ENCODE measurements at regions not wholly inside any gene's neighbourhood (a gene's known extent, or its start where the extent isn't known, plus 50 kb on each side); places are given as distances from the start of the nearest gene placed in this dataset.

DNA sequence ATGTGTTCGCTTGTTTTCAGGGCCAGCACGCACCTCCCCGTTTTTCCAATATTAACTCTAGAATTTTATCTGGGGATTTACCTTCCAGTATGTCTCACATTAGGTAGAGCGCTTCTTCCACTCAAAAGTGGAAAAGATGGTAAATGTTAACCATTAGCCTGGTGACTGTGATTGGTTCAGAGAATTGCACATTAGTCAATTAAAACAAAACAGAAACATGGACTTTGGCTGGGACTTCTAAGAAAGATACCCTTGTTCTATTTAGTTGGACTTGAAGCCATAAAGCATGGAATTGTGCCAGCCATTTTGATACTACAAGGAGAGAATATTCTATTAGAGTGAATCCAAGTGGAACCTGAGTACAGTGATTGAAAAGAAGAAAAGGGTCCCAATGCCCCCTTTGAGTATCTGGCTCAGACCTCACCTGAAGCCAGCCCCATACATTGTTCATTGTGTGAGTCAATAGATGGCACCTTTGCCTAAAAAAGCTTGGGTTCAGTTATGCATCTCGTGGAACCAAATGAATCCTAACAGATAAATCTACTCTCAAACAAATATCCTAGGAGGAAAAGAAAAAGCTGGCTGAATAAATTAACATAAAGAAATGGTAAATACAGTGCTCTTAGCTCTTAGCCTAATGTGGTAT, 354.3 kb downstream of the IRS1 start:
- ChIA-PET CTCF (no interaction called here), POLR2A (ENCODE audit: low non-redundant PET) (interaction anchor here (0.6 kb wide), 1 partner anchor 31 kb away, joined by 11 read pairs; no protein-coding TSS in a partner anchor)
- intact Hi-C loops (cut with micrococcal nuclease; ENCODE audit: unreplicated experiment), result no loop called here
- Histone ChIP-seq H3K27ac (ENCODE audit: low read depth, low read length, poor library complexity, severe bottlenecking) (peak overlapping the region; percentile 66), H3K4me1 (ENCODE audit: insufficient read depth, low read length, poor library complexity, severe bottlenecking) (peaks cover 24% of the 10 kb centered on the region), H3K9me3 (ENCODE audit: low read depth, low read length, poor library complexity, severe bottlenecking) (no peaks in the 10 kb centered on the region), H3K27me3 (replicated peaks; ENCODE audit: insufficient read depth, low read depth, low read length, poor library complexity) (no peaks in the 10 kb centered on the region), H3K4me3 (ENCODE audit: low read depth, low read length, poor library complexity, severe bottlenecking) (no peak overlapping the region), H3K36me3 (ENCODE audit: insufficient read depth, low read length, poor library complexity, severe bottlenecking) (no peaks in the 10 kb centered on the region)
- TF ChIP-seq, protein P1, sequence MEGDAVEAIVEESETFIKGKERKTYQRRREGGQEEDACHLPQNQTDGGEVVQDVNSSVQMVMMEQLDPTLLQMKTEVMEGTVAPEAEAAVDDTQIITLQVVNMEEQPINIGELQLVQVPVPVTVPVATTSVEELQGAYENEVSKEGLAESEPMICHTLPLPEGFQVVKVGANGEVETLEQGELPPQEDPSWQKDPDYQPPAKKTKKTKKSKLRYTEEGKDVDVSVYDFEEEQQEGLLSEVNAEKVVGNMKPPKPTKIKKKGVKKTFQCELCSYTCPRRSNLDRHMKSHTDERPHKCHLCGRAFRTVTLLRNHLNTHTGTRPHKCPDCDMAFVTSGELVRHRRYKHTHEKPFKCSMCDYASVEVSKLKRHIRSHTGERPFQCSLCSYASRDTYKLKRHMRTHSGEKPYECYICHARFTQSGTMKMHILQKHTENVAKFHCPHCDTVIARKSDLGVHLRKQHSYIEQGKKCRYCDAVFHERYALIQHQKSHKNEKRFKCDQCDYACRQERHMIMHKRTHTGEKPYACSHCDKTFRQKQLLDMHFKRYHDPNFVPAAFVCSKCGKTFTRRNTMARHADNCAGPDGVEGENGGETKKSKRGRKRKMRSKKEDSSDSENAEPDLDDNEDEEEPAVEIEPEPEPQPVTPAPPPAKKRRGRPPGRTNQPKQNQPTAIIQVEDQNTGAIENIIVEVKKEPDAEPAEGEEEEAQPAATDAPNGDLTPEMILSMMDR (conservative IDR thresholded peaks at IDR 0.05; ENCODE audit: low read depth, low read length), result no peak
- no peak for TF ChIP-seq EZH2 (IDR thresholded peaks at IDR 0.05; ENCODE audit: borderline replicate concordance, low read depth, low read length, poor library complexity, severe bottlenecking)
- no TSS peak for BruUV-seq (replicated peaks)
- no peak for DNase-seq (ENCODE audit: low spot score)

DNA sequence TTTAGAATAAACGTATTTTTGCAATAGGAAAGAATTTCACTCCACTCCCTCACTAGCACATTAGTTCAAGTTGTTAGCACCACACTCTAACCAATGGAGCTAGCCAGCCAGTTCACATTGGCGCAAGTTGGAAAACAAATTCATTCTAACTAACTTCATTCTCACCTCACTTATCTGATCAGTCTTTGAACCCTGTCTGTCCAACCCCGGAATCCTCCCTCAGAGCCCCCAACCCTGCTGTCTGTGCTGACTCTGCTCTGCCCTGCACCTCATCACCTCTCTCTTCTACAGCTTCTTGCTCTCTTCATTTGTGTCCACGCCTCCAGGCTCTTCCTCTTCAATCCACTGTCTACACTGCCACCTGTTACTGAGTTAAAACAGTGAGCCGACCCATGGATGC, 356.5 kb downstream of the IRS1 start:
- Histone ChIP-seq H3K27ac (ENCODE audit: low read depth, low read length, poor library complexity, severe bottlenecking) (no peak overlapping the region), H3K9me3 (ENCODE audit: low read depth, low read length, poor library complexity, severe bottlenecking) (no peaks in the 10 kb centered on the region), H3K4me1 (ENCODE audit: insufficient read depth, low read length, poor library complexity, severe bottlenecking) (peaks cover 30% of the 10 kb centered on the region), H3K4me3 (ENCODE audit: low read depth, low read length, poor library complexity, severe bottlenecking) (no peak overlapping the region), H3K36me3 (ENCODE audit: insufficient read depth, low read length, poor library complexity, severe bottlenecking) (no peaks in the 10 kb centered on the region), H3K27me3 (replicated peaks; ENCODE audit: insufficient read depth, low read depth, low read length, poor library complexity) (no peaks in the 10 kb centered on the region)
- CTCF ChIA-PET, result no interaction called here
- POLR2A ChIA-PET (ENCODE audit: low non-redundant PET), result no interaction called here
- intact Hi-C loops (cut with micrococcal nuclease; ENCODE audit: unreplicated experiment), result no loop called here
- DNase-seq (ENCODE audit: low spot score), result no peak
- BruUV-seq (replicated peaks), result no TSS peak
- no peak for TF ChIP-seq EZH2 (IDR thresholded peaks at IDR 0.05; ENCODE audit: borderline replicate concordance, low read depth, low read length, poor library complexity, severe bottlenecking)
- TF ChIP-seq, protein P1 (conservative IDR thresholded peaks at IDR 0.05; ENCODE audit: low read depth, low read length), result no peak

DNA sequence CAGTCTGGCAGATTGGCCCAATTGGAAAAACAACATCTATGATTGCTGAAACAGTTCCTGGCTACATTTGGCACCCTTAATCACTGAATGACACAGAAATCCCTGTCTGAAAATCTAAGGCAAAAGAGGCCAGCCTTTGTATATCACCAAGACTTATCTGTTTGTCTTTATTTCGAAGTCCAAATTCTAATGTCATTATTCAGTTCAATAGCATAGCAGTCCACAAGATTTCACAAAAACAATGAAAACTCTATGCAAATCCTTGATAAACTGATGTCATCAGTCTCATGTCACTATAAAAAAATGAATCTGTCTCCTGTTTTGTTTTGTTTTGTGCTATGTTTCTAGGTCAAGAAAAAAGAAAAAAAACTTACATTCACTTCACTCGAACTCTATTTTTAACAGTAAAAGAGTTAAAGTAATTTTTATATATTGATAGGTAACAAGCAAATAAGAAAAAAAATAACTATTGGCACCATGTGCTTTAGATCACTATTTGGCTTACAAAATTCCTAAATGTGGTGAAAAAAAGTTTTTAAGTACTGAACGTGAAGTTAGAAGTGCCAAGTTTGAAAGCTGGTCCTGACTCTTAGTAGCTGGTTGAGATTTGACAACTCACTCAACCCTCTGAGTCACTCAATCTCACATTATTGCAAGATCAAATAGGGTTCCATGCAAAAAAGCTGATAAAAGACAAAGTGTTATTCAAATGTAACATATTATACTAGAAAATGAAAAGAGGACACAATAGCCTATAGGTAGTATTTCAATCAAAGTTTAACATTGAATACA, 359.3 kb downstream of the IRS1 start:
- POLR2A ChIA-PET (ENCODE audit: low non-redundant PET), result no interaction called here
- H3K4me3 ChIP-seq (ENCODE audit: low read depth, low read length, poor library complexity, severe bottlenecking), result no peak overlapping the region
- CTCF ChIA-PET, result no interaction called here
- no peak for DNase-seq (ENCODE audit: low spot score)
- no peak overlapping the region for H3K27ac ChIP-seq (ENCODE audit: low read depth, low read length, poor library complexity, severe bottlenecking)
- intact Hi-C loops (cut with micrococcal nuclease; ENCODE audit: unreplicated experiment), result no loop called here
- H3K9me3 ChIP-seq (ENCODE audit: low read depth, low read length, poor library complexity, severe bottlenecking), result no peaks in the 10 kb centered on the region
- BruUV-seq (replicated peaks), result no TSS peak
- H3K36me3 ChIP-seq (ENCODE audit: insufficient read depth, low read length, poor library complexity, severe bottlenecking), result no peaks in the 10 kb centered on the region
- TF ChIP-seq, protein P1 (conservative IDR thresholded peaks at IDR 0.05; ENCODE audit: low read depth, low read length), result no peak
- no peak for TF ChIP-seq EZH2 (IDR thresholded peaks at IDR 0.05; ENCODE audit: borderline replicate concordance, low read depth, low read length, poor library complexity, severe bottlenecking)
- peaks cover 7% of the 10 kb centered on the region for H3K4me1 ChIP-seq (ENCODE audit: insufficient read depth, low read length, poor library complexity, severe bottlenecking)
- no peaks in the 10 kb centered on the region for H3K27me3 ChIP-seq (replicated peaks; ENCODE audit: insufficient read depth, low read depth, low read length, poor library complexity)

All from A673 (cell line).